ENCODE measurements at regions not wholly inside any gene's neighbourhood (a gene's known extent, or its start where the extent isn't known, plus 50 kb on each side); places are given as distances from the start of the nearest gene placed in this dataset.

- DNase-seq (ENCODE audit: low read depth, low spot score) (no peak), ATAC-seq (no peak)
- Histone ChIP-seq H3K4me3 (ENCODE audit: low read depth in 2 of 2, low read length in 2 of 2) (no peak overlapping the region), H3K36me3 (ENCODE audit: control insufficient read depth, insufficient read depth, low read length) (no peaks in the 10 kb centered on the region), H3K27ac (ENCODE audit: low read length) (no peak overlapping the region), H3K4me1 (ENCODE audit: control insufficient read depth, insufficient read depth, low read length) (no peaks in the 10 kb centered on the region), H3K27me3 (ENCODE audit: control insufficient read depth, insufficient read depth, low read length) (peaks cover 2% of the 10 kb centered on the region; the same call in 1 of the 2 replicates), H3K9me3 (ENCODE audit: control insufficient read depth, insufficient read depth, low read depth, low read length) (no peaks in the 10 kb centered on the region)
- in situ Hi-C loops (cut with HindIII; ENCODE audit: low pct_unique_long_range_greater_than_20kb, low sequenced_read_pairs): no loop called here
- CTCF ChIA-PET: no interaction called here
- BruUV-seq (replicated peaks): no TSS peak
- intact Hi-C loops (cut with micrococcal nuclease; ENCODE audit: unreplicated experiment): no loop called here
- TF ChIP-seq SIN3A (IDR thresholded peaks at IDR 0.05; ENCODE audit: borderline replicate concordance, insufficient read depth, low read depth, low read length): no peak
- TF ChIP-seq POLR2AphosphoS5 (IDR thresholded peaks at IDR 0.05; ENCODE audit: low read depth, low read length): no peak
- TF ChIP-seq REST (IDR thresholded peaks at IDR 0.05; ENCODE audit: insufficient read depth in 1 of 2, low read depth in 2 of 2, low read length in 1 of 2): no peak
- TF ChIP-seq, protein P1, sequence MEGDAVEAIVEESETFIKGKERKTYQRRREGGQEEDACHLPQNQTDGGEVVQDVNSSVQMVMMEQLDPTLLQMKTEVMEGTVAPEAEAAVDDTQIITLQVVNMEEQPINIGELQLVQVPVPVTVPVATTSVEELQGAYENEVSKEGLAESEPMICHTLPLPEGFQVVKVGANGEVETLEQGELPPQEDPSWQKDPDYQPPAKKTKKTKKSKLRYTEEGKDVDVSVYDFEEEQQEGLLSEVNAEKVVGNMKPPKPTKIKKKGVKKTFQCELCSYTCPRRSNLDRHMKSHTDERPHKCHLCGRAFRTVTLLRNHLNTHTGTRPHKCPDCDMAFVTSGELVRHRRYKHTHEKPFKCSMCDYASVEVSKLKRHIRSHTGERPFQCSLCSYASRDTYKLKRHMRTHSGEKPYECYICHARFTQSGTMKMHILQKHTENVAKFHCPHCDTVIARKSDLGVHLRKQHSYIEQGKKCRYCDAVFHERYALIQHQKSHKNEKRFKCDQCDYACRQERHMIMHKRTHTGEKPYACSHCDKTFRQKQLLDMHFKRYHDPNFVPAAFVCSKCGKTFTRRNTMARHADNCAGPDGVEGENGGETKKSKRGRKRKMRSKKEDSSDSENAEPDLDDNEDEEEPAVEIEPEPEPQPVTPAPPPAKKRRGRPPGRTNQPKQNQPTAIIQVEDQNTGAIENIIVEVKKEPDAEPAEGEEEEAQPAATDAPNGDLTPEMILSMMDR (IDR thresholded peaks at IDR 0.05): no peak
- TF ChIP-seq TCF7L2 (IDR thresholded peaks at IDR 0.05; ENCODE audit: low read depth, low read length): no peak
- POLR2A ChIA-PET: no interaction called here
Observed at GRCh38 chrX:124239324-124239723, 93.1 kb upstream of the TEX13D start.

GRCh38 chrX:124239911-124240310 lies 92.5 kb upstream of the TEX13D start:
- no peaks in the 10 kb centered on the region for H3K4me1 ChIP-seq (ENCODE audit: control insufficient read depth, insufficient read depth, low read length)
- peaks cover 2% of the 10 kb centered on the region; the same call in 1 of the 2 replicates for H3K27me3 ChIP-seq (ENCODE audit: control insufficient read depth, insufficient read depth, low read length)
- DNase-seq (ENCODE audit: low read depth, low spot score): no peak
- H3K4me3 ChIP-seq (ENCODE audit: low read depth in 2 of 2, low read length in 2 of 2): no peak overlapping the region
- TF ChIP-seq REST (IDR thresholded peaks at IDR 0.05; ENCODE audit: insufficient read depth in 1 of 2, low read depth in 2 of 2, low read length in 1 of 2) (no peak), POLR2AphosphoS5 (IDR thresholded peaks at IDR 0.05; ENCODE audit: low read depth, low read length) (no peak), SIN3A (IDR thresholded peaks at IDR 0.05; ENCODE audit: borderline replicate concordance, insufficient read depth, low read depth, low read length) (no peak), TCF7L2 (IDR thresholded peaks at IDR 0.05; ENCODE audit: low read depth, low read length) (no peak)
- TF ChIP-seq, protein P1 (IDR thresholded peaks at IDR 0.05): no peak
- POLR2A ChIA-PET: no interaction called here
- CTCF ChIA-PET: no interaction called here
- BruUV-seq (replicated peaks): no TSS peak
- no peaks in the 10 kb centered on the region for H3K36me3 ChIP-seq (ENCODE audit: control insufficient read depth, insufficient read depth, low read length)
- in situ Hi-C loops (cut with HindIII; ENCODE audit: low pct_unique_long_range_greater_than_20kb, low sequenced_read_pairs) (no loop called here), intact Hi-C loops (cut with micrococcal nuclease; ENCODE audit: unreplicated experiment) (no loop called here)
- no peak overlapping the region for H3K27ac ChIP-seq (ENCODE audit: low read length)
- H3K9me3 ChIP-seq (ENCODE audit: control insufficient read depth, insufficient read depth, low read depth, low read length): no peaks in the 10 kb centered on the region
- no peak for ATAC-seq
